Calu3 (cell line): ENCODE measurements at regions not wholly inside any gene's neighbourhood (a gene's known extent, or its start where the extent isn't known, plus 50 kb on each side); places are given as distances from the start of the nearest gene placed in this dataset.

ENCODE experiments used
- BruUV-seq: library from RNA; stranded (reverse); fragments of 400-500 nt; replicated peaks from 2 replicates; lab custom pipeline; 2021; lab: Mats Ljungman, UMichigan
- CTCF ChIA-PET: fragments of 300-600 bp; sonication (Branson Sonifier 250); formaldehyde crosslinking; loops from one replicate; lab custom pipeline; 2022; ENCODE audit warnings: antibody characterized with exemption; lab: Charles Lee
- DNase-seq: peaks from one replicate; pipeline ENCODE4 v3.0.0; 2022
- H3K27ac Mint-ChIP-seq: one replicate; pipeline ENCODE4 v1.8.0; 2022; ENCODE audit warnings: mixed read lengths; ENCODE audit not compliant: unreplicated experiment
- H3K27me3 Mint-ChIP-seq: one replicate; pipeline ENCODE4 v1.8.0; 2022; ENCODE audit warnings: mixed read lengths; ENCODE audit not compliant: unreplicated experiment
- H3K36me3 Mint-ChIP-seq: one replicate; pipeline ENCODE4 v1.8.0; 2022; ENCODE audit warnings: mild to moderate bottlenecking, moderate library complexity, mixed read lengths; ENCODE audit not compliant: insufficient read depth, unreplicated experiment
- H3K4me1 Mint-ChIP-seq: one replicate; pipeline ENCODE4 v1.8.0; 2022; ENCODE audit warnings: mild to moderate bottlenecking, low read depth, mixed read lengths; ENCODE audit not compliant: unreplicated experiment
- H3K4me3 Mint-ChIP-seq: one replicate; pipeline ENCODE4 v1.8.0; 2022; ENCODE audit warnings: mild to moderate bottlenecking, low read depth, moderate library complexity, mixed read lengths; ENCODE audit not compliant: unreplicated experiment
- H3K9me3 Mint-ChIP-seq: one replicate; pipeline ENCODE4 v1.8.0; 2022; ENCODE audit warnings: low read depth, mixed read lengths; ENCODE audit not compliant: unreplicated experiment
- intact Hi-C: fragments of 100-400 bp; cut with micrococcal nuclease; formaldehyde crosslinking; loops from one replicate; pipeline ENCODE4 v1.10.0; 2022; ENCODE audit not compliant: unreplicated experiment
- TF ChIP-seq, protein P1 (sequence below): fragments of 200-600 bp; IDR thresholded peaks from one replicate; pipeline ENCODE4 v1.8.0; 2022; ENCODE audit warnings: antibody characterized with exemption; ENCODE audit not compliant: unreplicated experiment

- TF ChIP-seq, protein P1, sequence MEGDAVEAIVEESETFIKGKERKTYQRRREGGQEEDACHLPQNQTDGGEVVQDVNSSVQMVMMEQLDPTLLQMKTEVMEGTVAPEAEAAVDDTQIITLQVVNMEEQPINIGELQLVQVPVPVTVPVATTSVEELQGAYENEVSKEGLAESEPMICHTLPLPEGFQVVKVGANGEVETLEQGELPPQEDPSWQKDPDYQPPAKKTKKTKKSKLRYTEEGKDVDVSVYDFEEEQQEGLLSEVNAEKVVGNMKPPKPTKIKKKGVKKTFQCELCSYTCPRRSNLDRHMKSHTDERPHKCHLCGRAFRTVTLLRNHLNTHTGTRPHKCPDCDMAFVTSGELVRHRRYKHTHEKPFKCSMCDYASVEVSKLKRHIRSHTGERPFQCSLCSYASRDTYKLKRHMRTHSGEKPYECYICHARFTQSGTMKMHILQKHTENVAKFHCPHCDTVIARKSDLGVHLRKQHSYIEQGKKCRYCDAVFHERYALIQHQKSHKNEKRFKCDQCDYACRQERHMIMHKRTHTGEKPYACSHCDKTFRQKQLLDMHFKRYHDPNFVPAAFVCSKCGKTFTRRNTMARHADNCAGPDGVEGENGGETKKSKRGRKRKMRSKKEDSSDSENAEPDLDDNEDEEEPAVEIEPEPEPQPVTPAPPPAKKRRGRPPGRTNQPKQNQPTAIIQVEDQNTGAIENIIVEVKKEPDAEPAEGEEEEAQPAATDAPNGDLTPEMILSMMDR: no peak
- no peaks in the 10 kb centered on the region for H3K9me3 Mint-ChIP-seq
- H3K27me3 Mint-ChIP-seq: peaks cover 22% of the 10 kb centered on the region
- H3K36me3 Mint-ChIP-seq: no peaks in the 10 kb centered on the region
- intact Hi-C loops: no loop called here
- no TSS peak for BruUV-seq
- H3K27ac Mint-ChIP-seq: no peak overlapping the region
- H3K4me1 Mint-ChIP-seq: no peaks in the 10 kb centered on the region
- no peak overlapping the region for H3K4me3 Mint-ChIP-seq
- CTCF ChIA-PET: no interaction called here
- DNase-seq: no peak
Observed at GRCh38 chr1:25157846-25158245, 74.5 kb downstream of the SYF2 start.

DNA sequence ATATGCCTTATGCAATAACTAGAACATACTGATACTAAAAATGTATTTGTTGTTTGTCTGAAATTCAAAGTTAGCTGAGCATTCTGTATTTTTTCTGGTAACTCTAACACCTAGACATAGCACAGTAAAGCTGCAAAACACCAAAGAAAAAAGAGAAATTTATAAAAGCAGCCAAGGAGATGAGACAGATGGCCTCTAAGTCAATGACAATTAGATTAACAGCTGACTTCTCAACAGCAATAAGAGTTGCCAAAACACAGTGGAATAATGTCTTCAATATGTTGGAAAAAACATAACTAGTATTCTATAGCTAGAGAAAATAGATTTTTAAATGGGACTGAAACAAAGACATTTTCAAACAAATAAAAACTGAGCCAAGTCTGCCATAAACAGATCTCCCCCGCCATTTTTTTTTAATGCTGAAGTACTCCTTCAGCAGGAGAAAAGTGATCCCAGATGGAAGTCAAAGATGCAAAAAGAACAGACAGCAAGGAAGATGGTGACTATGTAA lies 81.3 kb downstream of the SYF2 start:
- BruUV-seq: no TSS peak
- CTCF ChIA-PET: no interaction called here
- intact Hi-C loops: no loop called here
- TF ChIP-seq, protein P1: no peak
- no peak for DNase-seq
- Mint-ChIP-seq H3K27ac (no peak overlapping the region), H3K36me3 (no peaks in the 10 kb centered on the region), H3K4me3 (no peak overlapping the region), H3K9me3 (no peaks in the 10 kb centered on the region), H3K4me1 (no peaks in the 10 kb centered on the region), H3K27me3 (peaks cover 62% of the 10 kb centered on the region)

DNA sequence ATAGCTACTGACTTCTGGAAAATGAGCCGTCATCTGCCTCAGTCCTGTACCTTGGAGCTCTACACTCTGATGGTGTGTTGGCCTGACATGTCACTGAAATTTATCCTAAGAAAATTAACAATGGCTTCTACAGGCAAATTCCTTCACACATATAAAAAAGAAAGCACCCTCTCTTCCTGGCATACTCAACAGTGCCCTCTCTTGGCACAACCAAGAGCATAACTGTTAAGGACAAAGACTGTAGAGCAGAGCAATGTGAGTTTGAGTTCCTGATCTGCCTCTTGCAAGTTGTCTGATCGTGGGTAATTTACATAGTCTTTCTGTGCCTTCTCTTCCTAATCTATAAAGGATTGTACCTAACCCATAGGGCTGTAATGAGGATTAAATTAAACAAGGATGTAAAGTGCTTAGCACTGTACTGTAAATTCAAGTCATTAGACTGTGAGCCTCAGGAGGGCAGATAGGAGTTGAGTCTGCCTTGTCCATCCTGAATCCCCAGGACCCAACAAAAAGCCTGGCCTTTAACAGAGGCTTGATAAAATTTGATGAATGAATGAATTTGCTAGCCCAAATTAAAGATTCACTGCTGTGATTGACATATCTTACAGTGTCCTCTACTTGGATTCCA lies 83.5 kb downstream of the SYF2 start:
- no TSS peak for BruUV-seq
- TF ChIP-seq, protein P1: peak; percentile 16
- CTCF ChIA-PET: interaction anchor here (0.7 kb wide), 1 partner anchor 9 kb away, joined by 3 read pairs; no protein-coding TSS in a partner anchor
- intact Hi-C loops: no loop called here
- no peaks in the 10 kb centered on the region for H3K36me3 Mint-ChIP-seq
- H3K9me3 Mint-ChIP-seq: no peaks in the 10 kb centered on the region
- H3K4me1 Mint-ChIP-seq: no peaks in the 10 kb centered on the region
- no peak for DNase-seq
- no peak overlapping the region for H3K4me3 Mint-ChIP-seq
- peaks cover 62% of the 10 kb centered on the region for H3K27me3 Mint-ChIP-seq
- H3K27ac Mint-ChIP-seq: no peak overlapping the region

GRCh38 chr1:25146451-25146855 lies 85.8 kb downstream of the SYF2 start:
- H3K9me3 Mint-ChIP-seq: no peaks in the 10 kb centered on the region
- no peak overlapping the region for H3K27ac Mint-ChIP-seq
- CTCF ChIA-PET: interaction anchor here (1.4 kb wide), 1 partner anchor 44 kb away, joined by 3 read pairs; no protein-coding TSS in a partner anchor
- peaks cover 58% of the 10 kb centered on the region for H3K27me3 Mint-ChIP-seq
- H3K4me1 Mint-ChIP-seq: no peaks in the 10 kb centered on the region
- intact Hi-C loops: no loop called here
- DNase-seq: no peak
- BruUV-seq: no TSS peak
- TF ChIP-seq, protein P1: no peak
- no peaks in the 10 kb centered on the region for H3K36me3 Mint-ChIP-seq
- no peak overlapping the region for H3K4me3 Mint-ChIP-seq
